ENCODE measurements at regions not wholly inside any gene's neighbourhood (a gene's known extent, or its start where the extent isn't known, plus 50 kb on each side); places are given as distances from the start of the nearest gene placed in this dataset.
A peak's percentile ranks its signal among the peaks of the same experiment; 100 is the strongest.

GRCh38 chr1:21344750-21345443 is 54.6 kb upstream of the ECE1 start:
- no peaks in the 10 kb centered on the region for H3K27me3 Mint-ChIP-seq
- intact Hi-C loops (cut with micrococcal nuclease) = no loop called here
- peak overlapping the region; percentile 95 for H3K27ac Mint-ChIP-seq
- ChIA-PET POLR2A (interaction anchor here (0.5 to 3.7 kb wide), 19 partner anchors 10 to 680 kb away, joined by 3 to 62 read pairs (median 3); partner anchors contain the start of gene ECE1), CTCF (interaction anchor here (0.7 to 3.9 kb wide), 15 partner anchors 10 to 149 kb away, joined by 3 to 20 read pairs (median 4); no protein-coding TSS in a partner anchor)
- H3K4me1 Mint-ChIP-seq (ENCODE audit: low read depth) = peaks cover 38% of the 10 kb centered on the region
- DNase-seq (peak; percentile 35), ATAC-seq (peak; percentile 11)
- TF ChIP-seq CTCF (IDR thresholded peaks at IDR 0.05) = no peak
- peaks cover 37% of the 10 kb centered on the region for H3K36me3 Mint-ChIP-seq (ENCODE audit: low read depth)
- no peaks in the 10 kb centered on the region for H3K9me3 Mint-ChIP-seq
- H3K4me3 Mint-ChIP-seq = peak overlapping the region; percentile 82

- Mint-ChIP-seq H3K9me3 (no peaks in the 10 kb centered on the region), H3K27me3 (no peaks in the 10 kb centered on the region), H3K27ac (peak overlapping the region; percentile 95), H3K4me1 (ENCODE audit: low read depth) (peaks cover 45% of the 10 kb centered on the region), H3K4me3 (peak overlapping the region; percentile 82), H3K36me3 (ENCODE audit: low read depth) (peaks cover 44% of the 10 kb centered on the region)
- ChIA-PET CTCF (interaction anchor here (1.0 to 3.9 kb wide), 9 partner anchors 9 to 149 kb away, joined by 3 to 20 read pairs (median 6); no protein-coding TSS in a partner anchor), POLR2A (interaction anchor here (0.9 to 3.7 kb wide), 10 partner anchors 9 to 438 kb away, joined by 3 to 62 read pairs (median 6); partner anchors contain the start of gene ECE1)
- no peak for DNase-seq
- intact Hi-C loops (cut with micrococcal nuclease) = no loop called here
- TF ChIP-seq CTCF (IDR thresholded peaks at IDR 0.05) = no peak
- ATAC-seq = no peak
These were observed 54.0 kb upstream of the ECE1 start for GRCh38 chr1:21344098-21344749.

DNA sequence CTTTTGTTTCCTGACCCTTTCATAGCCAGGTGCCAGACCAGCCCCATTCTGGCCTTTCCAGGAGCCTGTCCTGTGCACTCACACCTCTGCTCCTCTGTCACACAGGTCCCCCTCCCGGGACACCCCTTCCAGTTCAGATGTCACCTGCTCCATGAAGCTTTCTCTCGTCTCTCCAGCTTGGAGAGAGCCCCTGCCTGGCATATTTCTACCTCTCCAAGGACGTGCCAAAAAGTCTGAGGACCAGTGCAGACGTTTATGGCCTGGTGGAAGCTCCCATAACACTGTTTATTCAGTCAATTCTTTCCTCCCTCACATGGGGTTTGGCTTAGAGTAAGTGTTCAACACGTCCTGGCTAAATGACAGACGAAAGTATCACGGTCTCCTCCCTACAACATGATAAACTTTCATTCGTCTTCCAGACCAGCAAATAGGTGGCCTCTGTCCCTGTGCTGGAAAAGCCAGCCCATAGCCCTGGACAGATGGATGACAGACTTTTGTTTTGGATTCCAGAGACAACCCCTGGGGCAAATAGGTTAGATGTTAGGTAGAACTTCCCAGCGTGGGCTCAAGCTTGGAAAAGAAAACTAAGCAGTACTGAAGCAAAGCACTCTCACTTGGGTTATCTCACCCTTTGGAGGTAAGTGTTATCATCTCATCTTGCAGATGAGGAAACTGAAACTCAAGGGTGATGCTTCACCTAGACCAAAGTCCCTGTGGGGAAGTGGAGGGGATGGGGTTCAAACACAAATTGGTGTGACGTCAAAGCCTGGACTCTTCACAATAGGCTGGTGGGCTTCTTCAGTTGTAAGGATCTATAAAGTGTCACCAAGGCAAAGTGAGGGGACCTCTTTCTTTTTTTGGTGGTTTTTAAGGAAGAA is 52.9 kb upstream of the ECE1 start:
- DNase-seq (peak; percentile 75), ATAC-seq (peak; percentile 65)
- Mint-ChIP-seq H3K9me3 (no peaks in the 10 kb centered on the region), H3K4me3 (peak overlapping the region; percentile 82), H3K27ac (peak overlapping the region; percentile 95), H3K27me3 (no peaks in the 10 kb centered on the region), H3K4me1 (ENCODE audit: low read depth) (peaks cover 55% of the 10 kb centered on the region), H3K36me3 (ENCODE audit: low read depth) (peaks cover 51% of the 10 kb centered on the region)
- no peak for TF ChIP-seq CTCF (IDR thresholded peaks at IDR 0.05)
- CTCF ChIA-PET = interaction anchor here (1.7 to 3.9 kb wide), 3 partner anchors 8 to 88 kb away, joined by 5 to 20 read pairs (median 17); no protein-coding TSS in a partner anchor
- intact Hi-C loops (cut with micrococcal nuclease) = no loop called here
- POLR2A ChIA-PET = interaction anchor here (0.7 to 3.7 kb wide), 7 partner anchors 10 to 98 kb away, joined by 3 to 62 read pairs (median 5); partner anchors contain the start of gene ECE1

- ATAC-seq = no peak
- H3K9me3 Mint-ChIP-seq = no peaks in the 10 kb centered on the region
- no peaks in the 10 kb centered on the region for H3K27me3 Mint-ChIP-seq
- no peak for TF ChIP-seq CTCF (IDR thresholded peaks at IDR 0.05)
- peaks cover 71% of the 10 kb centered on the region for H3K4me1 Mint-ChIP-seq (ENCODE audit: low read depth)
- ChIA-PET POLR2A (interaction anchor here (0.9 to 1.7 kb wide), 5 partner anchors 8 to 97 kb away, joined by 3 to 5 read pairs (median 4); no protein-coding TSS in a partner anchor), CTCF (interaction anchor here (1.7 kb wide), 1 partner anchor 86 kb away, joined by 5 read pairs; no protein-coding TSS in a partner anchor)
- DNase-seq = peak; percentile 32
- H3K4me3 Mint-ChIP-seq = peak overlapping the region; percentile 82
- intact Hi-C loops (cut with micrococcal nuclease) = no loop called here
- H3K27ac Mint-ChIP-seq = peak overlapping the region; percentile 13
- H3K36me3 Mint-ChIP-seq (ENCODE audit: low read depth) = peaks cover 52% of the 10 kb centered on the region
These were observed 51.3 kb upstream of the ECE1 start for GRCh38 chr1:21341517-21342078.
